ENCODE measurements at regions not wholly inside any gene's neighbourhood (a gene's known extent, or its start where the extent isn't known, plus 50 kb on each side); places are given as distances from the start of the nearest gene placed in this dataset.

DNA sequence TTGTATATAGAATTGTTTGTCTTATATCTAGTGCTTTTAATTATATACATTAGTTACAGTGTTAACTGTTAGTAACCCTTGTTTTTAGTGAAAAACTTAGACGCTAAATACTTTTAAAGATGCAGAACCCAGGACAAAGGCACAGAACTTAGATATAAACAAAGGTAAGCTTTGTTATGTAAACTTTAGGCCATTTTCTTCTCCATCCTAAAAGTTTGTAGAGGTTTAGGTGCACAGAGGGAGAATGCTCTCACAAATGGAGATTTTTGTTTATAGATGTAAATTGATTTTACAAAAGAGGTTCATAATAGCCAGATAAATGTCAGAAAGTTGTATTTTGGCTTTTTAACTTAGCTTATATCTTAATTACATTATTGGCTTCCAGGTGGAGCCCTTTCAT is 490.5 kb upstream of the LRRC7 start:
- Mint-ChIP-seq H3K9me3 (ENCODE audit: unreplicated experiment) (no peaks in the 10 kb centered on the region), H3K27ac (ENCODE audit: unreplicated experiment) (no peak overlapping the region), H3K27me3 (ENCODE audit: insufficient read depth, unreplicated experiment) (no peaks in the 10 kb centered on the region), H3K36me3 (ENCODE audit: insufficient read depth, unreplicated experiment) (no peaks in the 10 kb centered on the region), H3K4me1 (ENCODE audit: low read depth, unreplicated experiment) (no peaks in the 10 kb centered on the region), H3K4me3 (ENCODE audit: unreplicated experiment) (no peak overlapping the region)
- POLR2A ChIA-PET: no interaction called here
- TF ChIP-seq, protein P1, sequence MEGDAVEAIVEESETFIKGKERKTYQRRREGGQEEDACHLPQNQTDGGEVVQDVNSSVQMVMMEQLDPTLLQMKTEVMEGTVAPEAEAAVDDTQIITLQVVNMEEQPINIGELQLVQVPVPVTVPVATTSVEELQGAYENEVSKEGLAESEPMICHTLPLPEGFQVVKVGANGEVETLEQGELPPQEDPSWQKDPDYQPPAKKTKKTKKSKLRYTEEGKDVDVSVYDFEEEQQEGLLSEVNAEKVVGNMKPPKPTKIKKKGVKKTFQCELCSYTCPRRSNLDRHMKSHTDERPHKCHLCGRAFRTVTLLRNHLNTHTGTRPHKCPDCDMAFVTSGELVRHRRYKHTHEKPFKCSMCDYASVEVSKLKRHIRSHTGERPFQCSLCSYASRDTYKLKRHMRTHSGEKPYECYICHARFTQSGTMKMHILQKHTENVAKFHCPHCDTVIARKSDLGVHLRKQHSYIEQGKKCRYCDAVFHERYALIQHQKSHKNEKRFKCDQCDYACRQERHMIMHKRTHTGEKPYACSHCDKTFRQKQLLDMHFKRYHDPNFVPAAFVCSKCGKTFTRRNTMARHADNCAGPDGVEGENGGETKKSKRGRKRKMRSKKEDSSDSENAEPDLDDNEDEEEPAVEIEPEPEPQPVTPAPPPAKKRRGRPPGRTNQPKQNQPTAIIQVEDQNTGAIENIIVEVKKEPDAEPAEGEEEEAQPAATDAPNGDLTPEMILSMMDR (IDR thresholded peaks at IDR 0.05; ENCODE audit: insufficient read depth in 1 of 2, low read depth in 1 of 2, low read length in 1 of 2, severe bottlenecking in 1 of 2, unreplicated experiment in 1 of 2): no peak
- no peaks in the 10 kb centered on the region for H3K4me1 ChIP-seq
- intact Hi-C loops (cut with micrococcal nuclease; ENCODE audit: unreplicated experiment): no loop called here
- no TSS peak for BruUV-seq (replicated peaks)
- H3K9me3 ChIP-seq: no peaks in the 10 kb centered on the region
- H3K4me3 ChIP-seq (ENCODE audit: low read depth, low read length): no peak overlapping the region
- CTCF ChIA-PET: no interaction called here
- H3K27me3 ChIP-seq (replicated peaks; ENCODE audit: control insufficient read depth, insufficient read depth, low read length): no peaks in the 10 kb centered on the region
- no peak for DNase-seq
- H3K36me3 ChIP-seq (ENCODE audit: control insufficient read depth, insufficient read depth, low read length): no peaks in the 10 kb centered on the region

GRCh38 chr1:69077633-69078032 is 490.1 kb upstream of the LRRC7 start:
- CTCF ChIA-PET: no interaction called here
- Mint-ChIP-seq H3K4me3 (ENCODE audit: unreplicated experiment) (no peak overlapping the region), H3K9me3 (ENCODE audit: unreplicated experiment) (no peaks in the 10 kb centered on the region), H3K27me3 (ENCODE audit: insufficient read depth, unreplicated experiment) (peaks cover 3% of the 10 kb centered on the region), H3K36me3 (ENCODE audit: insufficient read depth, unreplicated experiment) (no peaks in the 10 kb centered on the region), H3K27ac (ENCODE audit: unreplicated experiment) (no peak overlapping the region), H3K4me1 (ENCODE audit: low read depth, unreplicated experiment) (no peaks in the 10 kb centered on the region)
- no TSS peak for BruUV-seq (replicated peaks)
- no peaks in the 10 kb centered on the region for H3K9me3 ChIP-seq
- no peak for DNase-seq
- no peak overlapping the region for H3K4me3 ChIP-seq (ENCODE audit: low read depth, low read length)
- H3K4me1 ChIP-seq: no peaks in the 10 kb centered on the region
- intact Hi-C loops (cut with micrococcal nuclease; ENCODE audit: unreplicated experiment): no loop called here
- POLR2A ChIA-PET: no interaction called here
- TF ChIP-seq, protein P1 (IDR thresholded peaks at IDR 0.05; ENCODE audit: insufficient read depth in 1 of 2, low read depth in 1 of 2, low read length in 1 of 2, severe bottlenecking in 1 of 2, unreplicated experiment in 1 of 2): no peak
- no peaks in the 10 kb centered on the region for H3K27me3 ChIP-seq (replicated peaks; ENCODE audit: control insufficient read depth, insufficient read depth, low read length)
- H3K36me3 ChIP-seq (ENCODE audit: control insufficient read depth, insufficient read depth, low read length): no peaks in the 10 kb centered on the region

DNA sequence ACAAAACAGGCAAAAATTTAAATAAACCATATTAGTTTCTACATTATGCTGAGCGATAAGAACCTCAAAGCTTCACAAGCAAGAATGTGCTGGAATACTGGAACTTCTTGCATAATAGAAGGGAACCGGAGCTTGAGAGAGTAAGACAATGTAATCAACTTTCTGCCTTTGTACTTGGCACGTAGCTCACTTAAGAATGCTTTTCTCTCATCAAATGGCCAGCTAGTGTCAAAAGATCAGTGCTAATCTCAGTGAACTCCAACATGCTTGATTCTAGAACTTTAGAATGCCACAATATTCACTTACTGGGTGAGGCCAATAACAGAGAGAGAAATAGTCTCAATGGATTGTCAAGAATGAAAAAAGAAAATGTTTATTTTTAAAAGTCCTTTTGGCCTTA is 486.1 kb upstream of the LRRC7 start:
- H3K4me3 ChIP-seq (ENCODE audit: low read depth, low read length): no peak overlapping the region
- Mint-ChIP-seq H3K36me3 (ENCODE audit: insufficient read depth, unreplicated experiment) (no peaks in the 10 kb centered on the region), H3K27me3 (ENCODE audit: insufficient read depth, unreplicated experiment) (peaks cover 4% of the 10 kb centered on the region), H3K27ac (ENCODE audit: unreplicated experiment) (no peak overlapping the region), H3K4me1 (ENCODE audit: low read depth, unreplicated experiment) (no peaks in the 10 kb centered on the region), H3K4me3 (ENCODE audit: unreplicated experiment) (no peak overlapping the region), H3K9me3 (ENCODE audit: unreplicated experiment) (no peaks in the 10 kb centered on the region)
- ChIA-PET CTCF (no interaction called here), POLR2A (no interaction called here)
- no peaks in the 10 kb centered on the region for H3K9me3 ChIP-seq
- no peaks in the 10 kb centered on the region for H3K27me3 ChIP-seq (replicated peaks; ENCODE audit: control insufficient read depth, insufficient read depth, low read length)
- intact Hi-C loops (cut with micrococcal nuclease; ENCODE audit: unreplicated experiment): no loop called here
- TF ChIP-seq, protein P1 (IDR thresholded peaks at IDR 0.05; ENCODE audit: insufficient read depth in 1 of 2, low read depth in 1 of 2, low read length in 1 of 2, severe bottlenecking in 1 of 2, unreplicated experiment in 1 of 2): no peak
- no peaks in the 10 kb centered on the region for H3K36me3 ChIP-seq (ENCODE audit: control insufficient read depth, insufficient read depth, low read length)
- no peaks in the 10 kb centered on the region for H3K4me1 ChIP-seq
- BruUV-seq (replicated peaks): no TSS peak
- no peak for DNase-seq
